K562 (cell line): ENCODE measurements at regions not wholly inside any gene's neighbourhood (a gene's known extent, or its start where the extent isn't known, plus 50 kb on each side); places are given as distances from the start of the nearest gene placed in this dataset.

Source experiments
- ATAC-seq: fragments of 200-7000 bp; cut with Tn5 transposase; 3 replicates; pipeline ENCODE4 v1.9.1; 2020; ENCODE audit warnings: moderate library complexity
- BruUV-seq: library from RNA; stranded (reverse); fragments of 400-500 nt; replicated peaks from 2 replicates; lab custom pipeline; 2021; lab: Mats Ljungman, UMichigan
- CTCF ChIA-PET: fragments of 300-600 bp; formaldehyde crosslinking; extraction: SDS; loops from one replicate; lab custom pipeline; 2021; ENCODE audit warnings: low intra/inter-chr PET ratio; lab: Yijun Ruan, JAX
- POLR2A ChIA-PET: fragments of 300-600, 350-650 bp; sonication (Branson Sonifier 250); formaldehyde crosslinking; extraction: SDS; loops from one replicate; lab custom pipeline; 2021; ENCODE audit warnings: antibody characterized with exemption, inconsistent platforms; lab: Yijun Ruan, JAX
- DNase-seq, 4 experiments: peaks; one replicate each; pipeline versions ENCODE4 v3.0.0 to v3.0.0-alpha.2; 2011 to 2018; ENCODE audit warnings: low spot score in 3 of 4, mixed read lengths in 3 of 4; ENCODE audit errors: extremely low read depth in 1 of 4
- FAIRE-seq: peaks from 2 replicates; lab custom pipeline; 2011; peaks lifted over from hg19 to GRCh38; lab: Jason Lieb, UNC
- H2AFZ ChIP-seq: 2 replicates; pipeline ENCODE4 v1.6.0; 2011; ENCODE audit warnings: low read depth, low read length, control low read depth, inconsistent platforms
- H3K27ac ChIP-seq: fragments of 200-600 bp; 3 replicates; pipeline ENCODE4 v1.8.0; 2011; ENCODE audit warnings: low read depth, mild to moderate bottlenecking, control low read depth, inconsistent platforms, low read length, moderate library complexity, mixed read lengths; ENCODE audit errors: extremely low read depth
- H3K27me3 ChIP-seq, 2 experiments: fragments of 300-600 bp in 1 of 2; 2 replicates in 1 of 2; 3 replicates in 1 of 2; pipeline versions ENCODE4 v1.6.0 to v1.8.0; 2011; ENCODE audit warnings: inconsistent platforms in 2 of 2, low read length in 2 of 2, mild to moderate bottlenecking in 1 of 2, mixed read lengths in 1 of 2, moderate library complexity in 1 of 2; ENCODE audit not compliant: control insufficient read depth in 2 of 2, insufficient read depth in 2 of 2
- H3K36me3 ChIP-seq: fragments of 300-600 bp; 3 replicates; pipeline ENCODE4 v1.8.0; 2011; ENCODE audit warnings: mild to moderate bottlenecking, low read length, inconsistent platforms; ENCODE audit not compliant: control insufficient read depth, insufficient read depth
- H3K4me1 ChIP-seq, 2 experiments: fragments of 200-600 bp in 1 of 2; replicated peaks in 1 of 2; 2 replicates in 1 of 2; 3 replicates in 1 of 2; pipeline versions ENCODE4 v1.5.1 to v1.8.0; 2011; ENCODE audit warnings: inconsistent platforms in 2 of 2, low read length in 2 of 2, mild to moderate bottlenecking in 1 of 2, mixed read lengths in 1 of 2, moderate library complexity in 1 of 2; ENCODE audit not compliant: control insufficient read depth in 2 of 2, insufficient read depth in 2 of 2
- H3K4me2 ChIP-seq: 2 replicates; pipeline ENCODE4 v1.6.1; 2011; ENCODE audit warnings: low read length, control low read depth, inconsistent platforms, mixed read lengths; ENCODE audit not compliant: insufficient read depth
- H3K4me3 ChIP-seq: fragments of 200-600 bp; sonication (generic), shearing (Covaris generic); 2 replicates; pipeline ENCODE4 v1.5.1; 2016; ENCODE audit warnings: control low read depth, inconsistent platforms
- H3K79me2 ChIP-seq: fragments of 200-600 bp; 3 replicates; pipeline ENCODE4 v1.8.0; 2011; ENCODE audit warnings: low read length, inconsistent platforms; ENCODE audit not compliant: control insufficient read depth, insufficient read depth
- H3K9ac ChIP-seq, 2 experiments: 2 replicates each; pipeline versions ENCODE4 v1.6.0 to v1.6.1; 2011; ENCODE audit warnings: low read depth in 2 of 2, low read length in 2 of 2, control low read depth in 1 of 2, inconsistent platforms in 1 of 2, mild to moderate bottlenecking in 1 of 2, mixed read lengths in 1 of 2; ENCODE audit not compliant: insufficient read depth in 1 of 2
- H3K9me1 ChIP-seq: one replicate; pipeline ENCODE4 v1.6.0; 2011; ENCODE audit warnings: inconsistent platforms, mild to moderate bottlenecking, low read length, moderate library complexity; ENCODE audit not compliant: control insufficient read depth, insufficient read depth
- H3K9me3 ChIP-seq: replicated peaks from 2 replicates; pipeline ENCODE4 v1.5.1; 2011; ENCODE audit warnings: low read depth, low read length, inconsistent platforms; ENCODE audit not compliant: control insufficient read depth, insufficient read depth
- H4K20me1 ChIP-seq: replicated peaks from 2 replicates; pipeline ENCODE4 v1.6.1; 2011; ENCODE audit warnings: low read length, inconsistent platforms, mixed read lengths; ENCODE audit not compliant: control insufficient read depth, insufficient read depth
- HNRNPH1 ChIP-seq: fragments of 200-400 bp; formaldehyde crosslinking; optimal IDR thresholded peaks from 2 replicates; pipeline ENCODE3; 2017; ENCODE audit warnings: low read depth, mild to moderate bottlenecking, low read length, moderate library complexity
- ZNF143 ChIP-seq: sonication (generic); formaldehyde crosslinking; IDR thresholded peaks from 2 replicates; pipeline ENCODE4 v1.9.0; 2022; ENCODE audit warnings: mild to moderate bottlenecking, missing genetic modification reagents
- WGBS: fragments of 100-300 bp; shearing (Covaris generic); methylation state at CpG from one replicate; pipeline ENCODE4 v1.1.6; 2016; ENCODE audit warnings: low coverage, mixed read lengths; ENCODE audit not compliant: insufficient coverage; ENCODE audit errors: missing lambda C conversion rate; 5-methylcytosine and 5-hydroxymethylcytosine counted together
- in situ Hi-C: fragments of 300-500 bp; cut with MboI; formaldehyde crosslinking; loops from 4 replicates; pipeline ENCODE4 v1.15.0; 2018; ENCODE audit warnings: inconsistent platforms, mixed read lengths
- intact Hi-C: fragments of 100-400 bp; cut with micrococcal nuclease; formaldehyde crosslinking; loops from 2 replicates; pipeline ENCODE4 v1.14.2; 2022
- TF ChIP-seq, protein P1 (sequence below): fragments of 450-650 bp; IDR thresholded peaks from 2 replicates; pipeline ENCODE4 v1.6.1; 2016; ENCODE audit warnings: mild to moderate bottlenecking
- TF ChIP-seq, protein P2 (sequence below): fragments of 250-450 bp; sonication (Bioruptor Pico); IDR thresholded peaks from 2 replicates; pipeline ENCODE4 v1.5.0; 2022; ENCODE audit warnings: mild to moderate bottlenecking
- TF ChIP-seq, protein P3 (sequence below): fragments of 250-450 bp; sonication (Bioruptor Pico); IDR thresholded peaks from 2 replicates; pipeline ENCODE4 v1.9.0; 2021; ENCODE audit warnings: mild to moderate bottlenecking
- TF ChIP-seq, protein P4 (sequence below): fragments of 150-350 bp; IDR thresholded peaks from 2 replicates; pipeline ENCODE4 v1.6.1; 2014; ENCODE audit warnings: low read depth, mild to moderate bottlenecking, low read length, borderline replicate concordance

DNA sequence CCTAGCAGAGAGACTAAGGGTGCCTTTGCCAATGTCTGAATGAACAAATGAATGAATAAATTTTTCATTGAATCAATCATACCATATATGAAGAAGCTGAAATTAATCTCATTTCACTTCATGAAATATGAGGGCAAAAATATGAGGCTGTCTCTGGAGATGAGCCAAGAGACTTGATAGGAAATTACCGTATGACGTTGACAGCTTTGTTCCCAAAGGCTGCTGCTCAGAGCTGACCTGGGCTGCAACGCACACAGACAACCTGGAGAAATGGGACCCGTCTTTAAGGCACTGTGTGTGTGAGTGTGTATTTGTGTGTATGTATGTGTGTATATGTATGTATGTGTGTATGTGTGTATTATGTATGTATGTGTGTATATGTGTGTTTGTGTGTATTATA, 226.1 kb downstream of the IRX2 start:
- CTCF ChIA-PET = no interaction called here
- Histone ChIP-seq H3K9me3 (0 out of 2 replicates have a peak, but pooled peaks cover 2% of the 10 kb centered on the region), H3K4me2 (no peak overlapping the region), H3K4me1 (no peaks in the 10 kb centered on the region), H3K27ac (no peak overlapping the region), H3K27me3 (peaks cover 4 to 36% of the 10 kb centered on the region in 2 experiments; a peak in 3 of 5 replicates), H2AFZ (no peak overlapping the region), H4K20me1 (no peaks in the 10 kb centered on the region), H3K79me2 (no peaks in the 10 kb centered on the region), H3K9me1 (no peaks in the 10 kb centered on the region), H3K36me3 (no peaks in the 10 kb centered on the region), H3K9ac (no peak overlapping the region), H3K4me3 (no peak overlapping the region)
- POLR2A ChIA-PET = no interaction called here
- no peak for DNase-seq
- ATAC-seq = no peak
- WGBS = 2% methylated on average over 4 of the region's 4 CpGs
- in situ Hi-C loops (no loop called here), intact Hi-C loops (no loop called here)
- FAIRE-seq = no peak
- no TSS peak for BruUV-seq
- TF ChIP-seq HNRNPH1 = no peak
- TF ChIP-seq, protein P1, sequence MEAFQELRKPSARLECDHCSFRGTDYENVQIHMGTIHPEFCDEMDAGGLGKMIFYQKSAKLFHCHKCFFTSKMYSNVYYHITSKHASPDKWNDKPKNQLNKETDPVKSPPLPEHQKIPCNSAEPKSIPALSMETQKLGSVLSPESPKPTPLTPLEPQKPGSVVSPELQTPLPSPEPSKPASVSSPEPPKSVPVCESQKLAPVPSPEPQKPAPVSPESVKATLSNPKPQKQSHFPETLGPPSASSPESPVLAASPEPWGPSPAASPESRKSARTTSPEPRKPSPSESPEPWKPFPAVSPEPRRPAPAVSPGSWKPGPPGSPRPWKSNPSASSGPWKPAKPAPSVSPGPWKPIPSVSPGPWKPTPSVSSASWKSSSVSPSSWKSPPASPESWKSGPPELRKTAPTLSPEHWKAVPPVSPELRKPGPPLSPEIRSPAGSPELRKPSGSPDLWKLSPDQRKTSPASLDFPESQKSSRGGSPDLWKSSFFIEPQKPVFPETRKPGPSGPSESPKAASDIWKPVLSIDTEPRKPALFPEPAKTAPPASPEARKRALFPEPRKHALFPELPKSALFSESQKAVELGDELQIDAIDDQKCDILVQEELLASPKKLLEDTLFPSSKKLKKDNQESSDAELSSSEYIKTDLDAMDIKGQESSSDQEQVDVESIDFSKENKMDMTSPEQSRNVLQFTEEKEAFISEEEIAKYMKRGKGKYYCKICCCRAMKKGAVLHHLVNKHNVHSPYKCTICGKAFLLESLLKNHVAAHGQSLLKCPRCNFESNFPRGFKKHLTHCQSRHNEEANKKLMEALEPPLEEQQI = no peak
- TF ChIP-seq, protein P2, sequence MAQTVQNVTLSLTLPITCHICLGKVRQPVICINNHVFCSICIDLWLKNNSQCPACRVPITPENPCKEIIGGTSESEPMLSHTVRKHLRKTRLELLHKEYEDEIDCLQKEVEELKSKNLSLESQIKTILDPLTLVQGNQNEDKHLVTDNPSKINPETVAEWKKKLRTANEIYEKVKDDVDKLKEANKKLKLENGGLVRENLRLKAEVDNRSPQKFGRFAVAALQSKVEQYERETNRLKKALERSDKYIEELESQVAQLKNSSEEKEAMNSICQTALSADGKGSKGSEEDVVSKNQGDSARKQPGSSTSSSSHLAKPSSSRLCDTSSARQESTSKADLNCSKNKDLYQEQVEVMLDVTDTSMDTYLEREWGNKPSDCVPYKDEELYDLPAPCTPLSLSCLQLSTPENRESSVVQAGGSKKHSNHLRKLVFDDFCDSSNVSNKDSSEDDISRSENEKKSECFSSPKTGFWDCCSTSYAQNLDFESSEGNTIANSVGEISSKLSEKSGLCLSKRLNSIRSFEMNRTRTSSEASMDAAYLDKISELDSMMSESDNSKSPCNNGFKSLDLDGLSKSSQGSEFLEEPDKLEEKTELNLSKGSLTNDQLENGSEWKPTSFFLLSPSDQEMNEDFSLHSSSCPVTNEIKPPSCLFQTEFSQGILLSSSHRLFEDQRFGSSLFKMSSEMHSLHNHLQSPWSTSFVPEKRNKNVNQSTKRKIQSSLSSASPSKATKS (CRISPR knock-in tag) = no peak
- TF ChIP-seq, protein P3, sequence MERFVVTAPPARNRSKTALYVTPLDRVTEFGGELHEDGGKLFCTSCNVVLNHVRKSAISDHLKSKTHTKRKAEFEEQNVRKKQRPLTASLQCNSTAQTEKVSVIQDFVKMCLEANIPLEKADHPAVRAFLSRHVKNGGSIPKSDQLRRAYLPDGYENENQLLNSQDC (CRISPR knock-in tag) = no peak
- TF ChIP-seq, protein P4, sequence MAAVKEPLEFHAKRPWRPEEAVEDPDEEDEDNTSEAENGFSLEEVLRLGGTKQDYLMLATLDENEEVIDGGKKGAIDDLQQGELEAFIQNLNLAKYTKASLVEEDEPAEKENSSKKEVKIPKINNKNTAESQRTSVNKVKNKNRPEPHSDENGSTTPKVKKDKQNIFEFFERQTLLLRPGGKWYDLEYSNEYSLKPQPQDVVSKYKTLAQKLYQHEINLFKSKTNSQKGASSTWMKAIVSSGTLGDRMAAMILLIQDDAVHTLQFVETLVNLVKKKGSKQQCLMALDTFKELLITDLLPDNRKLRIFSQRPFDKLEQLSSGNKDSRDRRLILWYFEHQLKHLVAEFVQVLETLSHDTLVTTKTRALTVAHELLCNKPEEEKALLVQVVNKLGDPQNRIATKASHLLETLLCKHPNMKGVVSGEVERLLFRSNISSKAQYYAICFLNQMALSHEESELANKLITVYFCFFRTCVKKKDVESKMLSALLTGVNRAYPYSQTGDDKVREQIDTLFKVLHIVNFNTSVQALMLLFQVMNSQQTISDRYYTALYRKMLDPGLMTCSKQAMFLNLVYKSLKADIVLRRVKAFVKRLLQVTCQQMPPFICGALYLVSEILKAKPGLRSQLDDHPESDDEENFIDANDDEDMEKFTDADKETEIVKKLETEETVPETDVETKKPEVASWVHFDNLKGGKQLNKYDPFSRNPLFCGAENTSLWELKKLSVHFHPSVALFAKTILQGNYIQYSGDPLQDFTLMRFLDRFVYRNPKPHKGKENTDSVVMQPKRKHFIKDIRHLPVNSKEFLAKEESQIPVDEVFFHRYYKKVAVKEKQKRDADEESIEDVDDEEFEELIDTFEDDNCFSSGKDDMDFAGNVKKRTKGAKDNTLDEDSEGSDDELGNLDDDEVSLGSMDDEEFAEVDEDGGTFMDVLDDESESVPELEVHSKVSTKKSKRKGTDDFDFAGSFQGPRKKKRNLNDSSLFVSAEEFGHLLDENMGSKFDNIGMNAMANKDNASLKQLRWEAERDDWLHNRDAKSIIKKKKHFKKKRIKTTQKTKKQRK = no peak
- no peak for TF ChIP-seq ZNF143 (CRISPR knock-in tag)
